ENCODE measurements at regions not wholly inside any gene's neighbourhood (a gene's known extent, or its start where the extent isn't known, plus 50 kb on each side); places are given as distances from the start of the nearest gene placed in this dataset.

GRCh38 chr16:86133377-86133776 is 234.4 kb downstream of the IRF8 start:
- Histone ChIP-seq H3K9me3 (ENCODE audit: control insufficient read depth, insufficient read depth, low read length) (no peaks in the 10 kb centered on the region), H3K79me2 (ENCODE audit: control insufficient read depth, low read length) (no peaks in the 10 kb centered on the region), H3F3A (ENCODE audit: control insufficient read depth, insufficient read depth) (no peaks in the 10 kb centered on the region), H3K4me3 (ENCODE audit: low read length) (no peak overlapping the region), H3K4me1 (ENCODE audit: control insufficient read depth, low read length) (no peaks in the 10 kb centered on the region), H3K9me2 (replicated peaks; ENCODE audit: control insufficient read depth, low read length) (no peaks in the 10 kb centered on the region), H4K20me1 (ENCODE audit: control insufficient read depth, insufficient read depth, low read depth, low read length) (no peaks in the 10 kb centered on the region), H3K27me3 (ENCODE audit: control insufficient read depth, low read length) (peaks cover 21% of the 10 kb centered on the region), H3K4me2 (ENCODE audit: low read length) (no peak overlapping the region), H3K36me3 (ENCODE audit: control insufficient read depth, low read length) (no peaks in the 10 kb centered on the region), H3K27ac (ENCODE audit: low read depth, low read length) (no peak overlapping the region)
- TF ChIP-seq EZH2phosphoT487 (IDR thresholded peaks at IDR 0.05; ENCODE audit: borderline replicate concordance, low read length): no peak
- TF ChIP-seq CTCF (IDR thresholded peaks at IDR 0.05; ENCODE audit: low read depth, low read length, poor library complexity, severe bottlenecking): no peak

GRCh38 chr16:86133847-86134375 is 234.9 kb downstream of the IRF8 start:
- H3K4me1 ChIP-seq (ENCODE audit: control insufficient read depth, low read length): no peaks in the 10 kb centered on the region
- H3K4me3 ChIP-seq (ENCODE audit: low read length): no peak overlapping the region
- H3K27me3 ChIP-seq (ENCODE audit: control insufficient read depth, low read length): peaks cover 24% of the 10 kb centered on the region
- H4K20me1 ChIP-seq (ENCODE audit: control insufficient read depth, insufficient read depth, low read depth, low read length): no peaks in the 10 kb centered on the region
- no peak overlapping the region for H3K4me2 ChIP-seq (ENCODE audit: low read length)
- H3F3A ChIP-seq (ENCODE audit: control insufficient read depth, insufficient read depth): no peaks in the 10 kb centered on the region
- H3K79me2 ChIP-seq (ENCODE audit: control insufficient read depth, low read length): no peaks in the 10 kb centered on the region
- TF ChIP-seq CTCF (IDR thresholded peaks at IDR 0.05; ENCODE audit: low read depth, low read length, poor library complexity, severe bottlenecking) (no peak), EZH2phosphoT487 (IDR thresholded peaks at IDR 0.05; ENCODE audit: borderline replicate concordance, low read length) (no peak)
- no peaks in the 10 kb centered on the region for H3K36me3 ChIP-seq (ENCODE audit: control insufficient read depth, low read length)
- H3K27ac ChIP-seq (ENCODE audit: low read depth, low read length): no peak overlapping the region
- H3K9me2 ChIP-seq (replicated peaks; ENCODE audit: control insufficient read depth, low read length): no peaks in the 10 kb centered on the region
- H3K9me3 ChIP-seq (ENCODE audit: control insufficient read depth, insufficient read depth, low read length): no peaks in the 10 kb centered on the region

GRCh38 chr16:86134802-86135461 is 236.0 kb downstream of the IRF8 start:
- no peaks in the 10 kb centered on the region for H4K20me1 ChIP-seq (ENCODE audit: control insufficient read depth, insufficient read depth, low read depth, low read length)
- H3K4me1 ChIP-seq (ENCODE audit: control insufficient read depth, low read length): no peaks in the 10 kb centered on the region
- no peak overlapping the region for H3K27ac ChIP-seq (ENCODE audit: low read depth, low read length)
- no peaks in the 10 kb centered on the region for H3F3A ChIP-seq (ENCODE audit: control insufficient read depth, insufficient read depth)
- TF ChIP-seq EZH2phosphoT487 (IDR thresholded peaks at IDR 0.05; ENCODE audit: borderline replicate concordance, low read length) (no peak), CTCF (IDR thresholded peaks at IDR 0.05; ENCODE audit: low read depth, low read length, poor library complexity, severe bottlenecking) (no peak)
- H3K9me3 ChIP-seq (ENCODE audit: control insufficient read depth, insufficient read depth, low read length): no peaks in the 10 kb centered on the region
- no peak overlapping the region for H3K4me2 ChIP-seq (ENCODE audit: low read length)
- no peaks in the 10 kb centered on the region for H3K79me2 ChIP-seq (ENCODE audit: control insufficient read depth, low read length)
- peaks cover 26% of the 10 kb centered on the region for H3K27me3 ChIP-seq (ENCODE audit: control insufficient read depth, low read length)
- H3K9me2 ChIP-seq (replicated peaks; ENCODE audit: control insufficient read depth, low read length): no peaks in the 10 kb centered on the region
- no peak overlapping the region for H3K4me3 ChIP-seq (ENCODE audit: low read length)
- H3K36me3 ChIP-seq (ENCODE audit: control insufficient read depth, low read length): no peaks in the 10 kb centered on the region

All from DOHH2 (cell line).